Trophoblast cell (in vitro differentiated cells and primary cell): ENCODE measurements at regions not wholly inside any gene's neighbourhood (a gene's known extent, or its start where the extent isn't known, plus 50 kb on each side); places are given as distances from the start of the nearest gene placed in this dataset.

Experiments used
- DNase-seq, 2 donors: peaks; one replicate each; pipeline ENCODE4 v3.0.0-alpha.2; 2016
- H2AFZ ChIP-seq: 2 replicates; pipeline ENCODE4 v1.6.1; 2013; ENCODE audit warnings: low read length, moderate library complexity, mild to moderate bottlenecking; ENCODE audit not compliant: insufficient read depth, poor library complexity
- H2AK5ac ChIP-seq: 2 replicates; pipeline ENCODE4 v1.6.1; 2013; ENCODE audit warnings: mild to moderate bottlenecking, low read length
- H2BK120ac ChIP-seq: 2 replicates; pipeline ENCODE4 v1.6.1; 2013; ENCODE audit warnings: low read length, mild to moderate bottlenecking, moderate library complexity; ENCODE audit not compliant: insufficient read depth, poor library complexity
- H2BK12ac ChIP-seq: 2 replicates; pipeline ENCODE4 v1.6.1; 2013; ENCODE audit warnings: mild to moderate bottlenecking, low read length, moderate library complexity
- H2BK5ac ChIP-seq: 2 replicates; pipeline ENCODE4 v1.6.1; 2013; ENCODE audit warnings: low read length, low read depth, moderate library complexity, mild to moderate bottlenecking; ENCODE audit not compliant: poor library complexity
- H3K14ac ChIP-seq: 2 replicates; pipeline ENCODE4 v1.6.1; 2013; ENCODE audit warnings: mild to moderate bottlenecking, low read length
- H3K18ac ChIP-seq: 2 replicates; pipeline ENCODE4 v1.6.1; 2013; ENCODE audit warnings: mild to moderate bottlenecking, low read length
- H3K23ac ChIP-seq: 2 replicates; pipeline ENCODE4 v1.6.1; 2013; ENCODE audit warnings: low read length
- H3K27ac ChIP-seq: 2 replicates; pipeline ENCODE4 v1.5.1; 2013; ENCODE audit warnings: low read depth, mild to moderate bottlenecking, inconsistent platforms, low read length, moderate library complexity
- H3K27me3 ChIP-seq: 2 replicates; pipeline ENCODE4 v1.6.1; 2013; ENCODE audit warnings: inconsistent platforms, mild to moderate bottlenecking, low read length, moderate library complexity; ENCODE audit not compliant: insufficient read depth
- H3K36me3 ChIP-seq, 2 experiments: 1 replicate in 1 of 2; 2 replicates in 1 of 2; pipeline ENCODE4 v1.6.1; 2013; ENCODE audit warnings: low read length in 2 of 2, mild to moderate bottlenecking in 2 of 2, moderate library complexity in 1 of 2; ENCODE audit not compliant: insufficient read depth in 2 of 2, control insufficient read depth in 1 of 2
- H3K4ac ChIP-seq: 2 replicates; pipeline ENCODE4 v1.6.1; 2013; ENCODE audit warnings: low read depth, mild to moderate bottlenecking, low read length, moderate library complexity
- H3K4me1 ChIP-seq, 2 experiments: 1 replicate in 1 of 2; 2 replicates in 1 of 2; pipeline ENCODE4 v1.6.1; 2013; ENCODE audit warnings: low read length in 2 of 2, mild to moderate bottlenecking in 2 of 2, moderate library complexity in 1 of 2; ENCODE audit not compliant: insufficient read depth in 2 of 2, control insufficient read depth in 1 of 2
- H3K4me2 ChIP-seq: 2 replicates; pipeline ENCODE4 v1.6.1; 2013; ENCODE audit warnings: inconsistent platforms, mild to moderate bottlenecking, low read length, moderate library complexity
- H3K4me3 ChIP-seq: 2 replicates; pipeline ENCODE4 v1.5.1; 2013; ENCODE audit warnings: mild to moderate bottlenecking, low read depth, low read length, inconsistent platforms
- H3K79me1 ChIP-seq: one replicate; pipeline ENCODE4 v1.6.1; 2013; ENCODE audit warnings: low read length
- H3K79me2 ChIP-seq: 2 replicates; pipeline ENCODE4 v1.6.1; 2013; ENCODE audit warnings: low read length, mild to moderate bottlenecking; ENCODE audit not compliant: control insufficient read depth, insufficient read depth, poor library complexity
- H3K9ac ChIP-seq: 2 replicates; pipeline ENCODE4 v1.6.1; 2013; ENCODE audit warnings: mild to moderate bottlenecking, low read length
- H3K9me3 ChIP-seq: 2 replicates; pipeline ENCODE4 v1.6.1; 2013; ENCODE audit warnings: low read depth, mild to moderate bottlenecking, control low read depth, inconsistent platforms, low read length; ENCODE audit not compliant: insufficient read depth
- H4K12ac ChIP-seq: 2 replicates; pipeline ENCODE4 v1.6.1; 2013; ENCODE audit warnings: low read depth, mild to moderate bottlenecking, low read length, moderate library complexity
- H4K8ac ChIP-seq: 2 replicates; pipeline ENCODE4 v1.6.1; 2013; ENCODE audit warnings: low read depth, mild to moderate bottlenecking, low read length, moderate library complexity
- H4K91ac ChIP-seq: one replicate; pipeline ENCODE4 v1.6.1; 2013; ENCODE audit warnings: low read depth, mild to moderate bottlenecking, low read length, moderate library complexity
- WGBS: extraction: QIAGEN DNeasy Blood & Tissue Kit; methylation state at CpG from one replicate; pipeline ENCODE4 v1.1.7; 2013; ENCODE audit warnings: missing lambda C conversion rate; ENCODE audit not compliant: insufficient read length, insufficient coverage; ENCODE audit errors: extremely low coverage; 5-methylcytosine and 5-hydroxymethylcytosine counted together

- Histone ChIP-seq H3K27ac (no peak overlapping the region), H3K4me2 (no peak overlapping the region), H3K79me1 (no peaks in the 10 kb centered on the region), H2BK12ac (no peak overlapping the region), H4K8ac (no peak overlapping the region), H3K4me3 (no peak overlapping the region), H3K14ac (no peak overlapping the region), H3K4me1 (no peaks in the 10 kb centered on the region), H3K9me3 (no peaks in the 10 kb centered on the region), H3K9ac (no peak overlapping the region), H4K91ac (no peak overlapping the region), H2BK120ac (no peak overlapping the region), H3K23ac (no peak overlapping the region), H4K12ac (no peak overlapping the region), H3K79me2 (no peaks in the 10 kb centered on the region), H3K18ac (no peak overlapping the region), H3K27me3 (no peaks in the 10 kb centered on the region), H3K4ac (no peak overlapping the region), H2BK5ac (no peak overlapping the region), H2AFZ (no peak overlapping the region), H2AK5ac (no peak overlapping the region), H3K36me3 (no peaks in the 10 kb centered on the region)
- WGBS = no CpG with 5 or more reads among the region's 3 CpGs
- DNase-seq = no peak
Observed at GRCh38 chr5:85305766-85306165, 921.1 kb upstream of the EDIL3 start.

DNA sequence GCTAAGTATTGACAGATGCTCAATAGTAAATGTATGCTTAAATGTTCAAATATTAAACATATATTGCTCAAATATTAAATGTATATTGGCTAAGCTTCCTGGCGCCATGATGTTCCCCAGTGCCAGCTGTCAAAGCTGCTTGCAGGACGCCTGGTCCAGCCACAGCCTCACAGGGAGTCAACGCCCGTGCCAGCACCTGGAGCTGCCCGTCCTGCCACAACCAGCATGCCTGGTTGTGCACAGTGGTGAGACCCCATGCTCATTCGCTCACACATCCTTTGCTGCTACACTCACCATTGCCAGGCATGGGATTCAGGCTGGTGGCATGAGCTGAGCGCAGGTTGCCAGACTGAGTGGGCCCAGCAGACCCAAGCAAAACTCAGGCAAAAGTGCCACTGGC, 926.9 kb upstream of the EDIL3 start:
- H3K79me2 ChIP-seq = no peaks in the 10 kb centered on the region
- H3K36me3 ChIP-seq = no peaks in the 10 kb centered on the region
- H3K27ac ChIP-seq = no peak overlapping the region
- H3K4me2 ChIP-seq = no peak overlapping the region
- H3K4me1 ChIP-seq = no peaks in the 10 kb centered on the region
- H2BK5ac ChIP-seq = no peak overlapping the region
- H3K4ac ChIP-seq = no peak overlapping the region
- no CpG with 5 or more reads among the region's 7 CpGs for WGBS
- no peak overlapping the region for H2BK12ac ChIP-seq
- no peaks in the 10 kb centered on the region for H3K27me3 ChIP-seq
- no peak overlapping the region for H2AK5ac ChIP-seq
- H3K4me3 ChIP-seq = no peak overlapping the region
- no peak overlapping the region for H3K23ac ChIP-seq
- H3K79me1 ChIP-seq = no peaks in the 10 kb centered on the region
- no peak for DNase-seq
- H4K91ac ChIP-seq = no peak overlapping the region
- no peaks in the 10 kb centered on the region for H3K9me3 ChIP-seq
- no peak overlapping the region for H3K18ac ChIP-seq
- H2AFZ ChIP-seq = no peak overlapping the region
- H3K14ac ChIP-seq = no peak overlapping the region
- no peak overlapping the region for H4K12ac ChIP-seq
- no peak overlapping the region for H2BK120ac ChIP-seq
- no peak overlapping the region for H4K8ac ChIP-seq
- no peak overlapping the region for H3K9ac ChIP-seq

- Histone ChIP-seq H3K14ac (no peak overlapping the region), H3K79me1 (no peaks in the 10 kb centered on the region), H2BK12ac (no peak overlapping the region), H4K91ac (no peak overlapping the region), H3K9me3 (no peaks in the 10 kb centered on the region), H3K4me3 (no peak overlapping the region), H4K12ac (no peak overlapping the region), H3K36me3 (no peaks in the 10 kb centered on the region), H4K8ac (no peak overlapping the region), H3K23ac (no peak overlapping the region), H3K79me2 (no peaks in the 10 kb centered on the region), H3K4me1 (peaks cover 0 to 2% of the 10 kb centered on the region in 2 experiments), H3K4ac (no peak overlapping the region), H3K4me2 (no peak overlapping the region), H3K27me3 (no peaks in the 10 kb centered on the region), H3K27ac (no peak overlapping the region), H3K18ac (no peak overlapping the region), H3K9ac (no peak overlapping the region), H2BK5ac (no peak overlapping the region), H2BK120ac (no peak overlapping the region), H2AK5ac (no peak overlapping the region), H2AFZ (no peak overlapping the region)
- WGBS = no CpG with 5 or more reads among the region's 6 CpGs
- DNase-seq = peak; percentile 37 to 49
Observed at GRCh38 chr5:85320495-85320894, 935.8 kb upstream of the EDIL3 start.

DNA sequence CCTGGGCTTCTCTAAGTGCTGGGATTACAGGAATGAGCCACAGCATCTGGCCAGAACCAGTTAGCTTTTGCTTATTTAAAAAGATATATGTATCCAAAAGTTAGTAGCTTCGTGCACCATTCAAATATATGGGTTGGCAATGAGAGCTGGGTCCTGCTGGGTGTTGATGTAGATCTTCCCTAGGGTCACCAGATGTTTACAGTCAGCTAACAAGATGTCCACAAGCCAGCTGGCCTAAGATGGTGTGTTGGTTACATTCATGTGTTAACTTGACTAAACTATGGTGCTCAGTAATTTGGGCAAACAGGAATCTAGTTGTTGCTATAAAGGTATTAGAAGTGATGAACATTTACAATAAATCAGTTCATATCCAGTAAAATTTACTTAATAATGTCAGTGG, 948.6 kb upstream of the EDIL3 start:
- Histone ChIP-seq H4K12ac (no peak overlapping the region), H3K14ac (no peak overlapping the region), H3K79me2 (no peaks in the 10 kb centered on the region), H3K4me2 (no peak overlapping the region), H3K4me3 (no peak overlapping the region), H3K36me3 (no peaks in the 10 kb centered on the region), H3K27me3 (no peaks in the 10 kb centered on the region), H2BK5ac (no peak overlapping the region), H4K8ac (no peak overlapping the region), H3K9ac (no peak overlapping the region), H2BK12ac (no peak overlapping the region), H3K23ac (no peak overlapping the region), H2AFZ (no peak overlapping the region), H3K4me1 (no peaks in the 10 kb centered on the region), H3K9me3 (no peaks in the 10 kb centered on the region), H3K27ac (no peak overlapping the region), H3K4ac (no peak overlapping the region), H3K79me1 (no peaks in the 10 kb centered on the region), H2BK120ac (no peak overlapping the region), H3K18ac (no peak overlapping the region), H2AK5ac (no peak overlapping the region), H4K91ac (no peak overlapping the region)
- no peak for DNase-seq
- WGBS = no CpG with 5 or more reads among the region's 1 CpG
